ENCODE measurements at regions not wholly inside any gene's neighbourhood (a gene's known extent, or its start where the extent isn't known, plus 50 kb on each side); places are given as distances from the start of the nearest gene placed in this dataset.

GRCh38 chr20:22489626-22490286, 94.6 kb downstream of the FOXA2 start (continued):
- TF ChIP-seq, protein P1, sequence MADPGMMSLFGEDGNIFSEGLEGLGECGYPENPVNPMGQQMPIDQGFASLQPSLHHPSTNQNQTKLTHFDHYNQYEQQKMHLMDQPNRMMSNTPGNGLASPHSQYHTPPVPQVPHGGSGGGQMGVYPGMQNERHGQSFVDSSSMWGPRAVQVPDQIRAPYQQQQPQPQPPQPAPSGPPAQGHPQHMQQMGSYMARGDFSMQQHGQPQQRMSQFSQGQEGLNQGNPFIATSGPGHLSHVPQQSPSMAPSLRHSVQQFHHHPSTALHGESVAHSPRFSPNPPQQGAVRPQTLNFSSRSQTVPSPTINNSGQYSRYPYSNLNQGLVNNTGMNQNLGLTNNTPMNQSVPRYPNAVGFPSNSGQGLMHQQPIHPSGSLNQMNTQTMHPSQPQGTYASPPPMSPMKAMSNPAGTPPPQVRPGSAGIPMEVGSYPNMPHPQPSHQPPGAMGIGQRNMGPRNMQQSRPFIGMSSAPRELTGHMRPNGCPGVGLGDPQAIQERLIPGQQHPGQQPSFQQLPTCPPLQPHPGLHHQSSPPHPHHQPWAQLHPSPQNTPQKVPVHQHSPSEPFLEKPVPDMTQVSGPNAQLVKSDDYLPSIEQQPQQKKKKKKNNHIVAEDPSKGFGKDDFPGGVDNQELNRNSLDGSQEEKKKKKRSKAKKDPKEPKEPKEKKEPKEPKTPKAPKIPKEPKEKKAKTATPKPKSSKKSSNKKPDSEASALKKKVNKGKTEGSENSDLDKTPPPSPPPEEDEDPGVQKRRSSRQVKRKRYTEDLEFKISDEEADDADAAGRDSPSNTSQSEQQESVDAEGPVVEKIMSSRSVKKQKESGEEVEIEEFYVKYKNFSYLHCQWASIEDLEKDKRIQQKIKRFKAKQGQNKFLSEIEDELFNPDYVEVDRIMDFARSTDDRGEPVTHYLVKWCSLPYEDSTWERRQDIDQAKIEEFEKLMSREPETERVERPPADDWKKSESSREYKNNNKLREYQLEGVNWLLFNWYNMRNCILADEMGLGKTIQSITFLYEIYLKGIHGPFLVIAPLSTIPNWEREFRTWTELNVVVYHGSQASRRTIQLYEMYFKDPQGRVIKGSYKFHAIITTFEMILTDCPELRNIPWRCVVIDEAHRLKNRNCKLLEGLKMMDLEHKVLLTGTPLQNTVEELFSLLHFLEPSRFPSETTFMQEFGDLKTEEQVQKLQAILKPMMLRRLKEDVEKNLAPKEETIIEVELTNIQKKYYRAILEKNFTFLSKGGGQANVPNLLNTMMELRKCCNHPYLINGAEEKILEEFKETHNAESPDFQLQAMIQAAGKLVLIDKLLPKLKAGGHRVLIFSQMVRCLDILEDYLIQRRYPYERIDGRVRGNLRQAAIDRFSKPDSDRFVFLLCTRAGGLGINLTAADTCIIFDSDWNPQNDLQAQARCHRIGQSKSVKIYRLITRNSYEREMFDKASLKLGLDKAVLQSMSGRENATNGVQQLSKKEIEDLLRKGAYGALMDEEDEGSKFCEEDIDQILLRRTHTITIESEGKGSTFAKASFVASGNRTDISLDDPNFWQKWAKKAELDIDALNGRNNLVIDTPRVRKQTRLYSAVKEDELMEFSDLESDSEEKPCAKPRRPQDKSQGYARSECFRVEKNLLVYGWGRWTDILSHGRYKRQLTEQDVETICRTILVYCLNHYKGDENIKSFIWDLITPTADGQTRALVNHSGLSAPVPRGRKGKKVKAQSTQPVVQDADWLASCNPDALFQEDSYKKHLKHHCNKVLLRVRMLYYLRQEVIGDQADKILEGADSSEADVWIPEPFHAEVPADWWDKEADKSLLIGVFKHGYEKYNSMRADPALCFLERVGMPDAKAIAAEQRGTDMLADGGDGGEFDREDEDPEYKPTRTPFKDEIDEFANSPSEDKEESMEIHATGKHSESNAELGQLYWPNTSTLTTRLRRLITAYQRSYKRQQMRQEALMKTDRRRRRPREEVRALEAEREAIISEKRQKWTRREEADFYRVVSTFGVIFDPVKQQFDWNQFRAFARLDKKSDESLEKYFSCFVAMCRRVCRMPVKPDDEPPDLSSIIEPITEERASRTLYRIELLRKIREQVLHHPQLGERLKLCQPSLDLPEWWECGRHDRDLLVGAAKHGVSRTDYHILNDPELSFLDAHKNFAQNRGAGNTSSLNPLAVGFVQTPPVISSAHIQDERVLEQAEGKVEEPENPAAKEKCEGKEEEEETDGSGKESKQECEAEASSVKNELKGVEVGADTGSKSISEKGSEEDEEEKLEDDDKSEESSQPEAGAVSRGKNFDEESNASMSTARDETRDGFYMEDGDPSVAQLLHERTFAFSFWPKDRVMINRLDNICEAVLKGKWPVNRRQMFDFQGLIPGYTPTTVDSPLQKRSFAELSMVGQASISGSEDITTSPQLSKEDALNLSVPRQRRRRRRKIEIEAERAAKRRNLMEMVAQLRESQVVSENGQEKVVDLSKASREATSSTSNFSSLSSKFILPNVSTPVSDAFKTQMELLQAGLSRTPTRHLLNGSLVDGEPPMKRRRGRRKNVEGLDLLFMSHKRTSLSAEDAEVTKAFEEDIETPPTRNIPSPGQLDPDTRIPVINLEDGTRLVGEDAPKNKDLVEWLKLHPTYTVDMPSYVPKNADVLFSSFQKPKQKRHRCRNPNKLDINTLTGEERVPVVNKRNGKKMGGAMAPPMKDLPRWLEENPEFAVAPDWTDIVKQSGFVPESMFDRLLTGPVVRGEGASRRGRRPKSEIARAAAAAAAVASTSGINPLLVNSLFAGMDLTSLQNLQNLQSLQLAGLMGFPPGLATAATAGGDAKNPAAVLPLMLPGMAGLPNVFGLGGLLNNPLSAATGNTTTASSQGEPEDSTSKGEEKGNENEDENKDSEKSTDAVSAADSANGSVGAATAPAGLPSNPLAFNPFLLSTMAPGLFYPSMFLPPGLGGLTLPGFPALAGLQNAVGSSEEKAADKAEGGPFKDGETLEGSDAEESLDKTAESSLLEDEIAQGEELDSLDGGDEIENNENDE (IDR thresholded peaks at IDR 0.05; ENCODE audit: insufficient replicate concordance, low read length) = no peak
- TF ChIP-seq TCF12 (IDR thresholded peaks at IDR 0.05; ENCODE audit: low read depth, low read length) (no peak), MAFK (IDR thresholded peaks at IDR 0.05; ENCODE audit: low read depth, low read length) (no peak), NANOG (IDR thresholded peaks at IDR 0.05; ENCODE audit: insufficient read depth, low read depth, low read length, poor library complexity, severe bottlenecking) (no peak), ZNF274 (IDR thresholded peaks at IDR 0.05; ENCODE audit: borderline replicate concordance, extremely low read depth, low read length) (no peak), CHD2 (IDR thresholded peaks at IDR 0.05; ENCODE audit: low read length) (no peak), KDM1A (IDR thresholded peaks at IDR 0.05; ENCODE audit: borderline replicate concordance, low read length) (no peak), GTF2F1 (IDR thresholded peaks at IDR 0.05; ENCODE audit: borderline replicate concordance, low read depth, low read length) (no peak), SAP30 (IDR thresholded peaks at IDR 0.05; ENCODE audit: insufficient read depth, insufficient replicate concordance, low read length) (no peak), CREB1 (IDR thresholded peaks at IDR 0.05) (no peak), SUZ12 (IDR thresholded peaks at IDR 0.05; ENCODE audit: low read length) (no peak)

All from H1 (cell line).